WTC11 (cell line): ENCODE measurements at regions not wholly inside any gene's neighbourhood (a gene's known extent, or its start where the extent isn't known, plus 50 kb on each side); places are given as distances from the start of the nearest gene placed in this dataset.

Source experiments
- ATAC-seq: fragments of 200-7000 bp; cut with Tn5 transposase; 2 replicates; pipeline ENCODE4 v1.10.0; 2021; ENCODE audit warnings: mild to moderate bottlenecking, moderate library complexity
- CTCF ChIA-PET: fragments of 300-600 bp; sonication (Branson Sonifier 250); formaldehyde crosslinking; loops from one replicate; lab custom pipeline; 2021; ENCODE audit warnings: antibody characterized with exemption; lab: Charles Lee
- POLR2A ChIA-PET: fragments of 350-600 bp; sonication (Branson Sonifier 250); formaldehyde crosslinking; loops from one replicate; lab custom pipeline; 2021; ENCODE audit warnings: antibody characterized with exemption; lab: Charles Lee
- DNase-seq: peaks from one replicate; pipeline ENCODE4 v3.0.0; 2021; ENCODE audit warnings: low spot score
- H3K27ac Mint-ChIP-seq: 2 replicates; pipeline ENCODE4 v1.8.0; 2021; ENCODE audit warnings: mixed read lengths
- H3K27me3 Mint-ChIP-seq: 2 replicates; pipeline ENCODE4 v1.8.0; 2021; ENCODE audit warnings: low read depth, mild to moderate bottlenecking, moderate library complexity, mixed read lengths
- H3K36me3 Mint-ChIP-seq: 2 replicates; pipeline ENCODE4 v1.8.0; 2021; ENCODE audit warnings: mixed read lengths
- H3K4me1 Mint-ChIP-seq: 2 replicates; pipeline ENCODE4 v1.8.0; 2022; ENCODE audit warnings: mixed read lengths
- H3K4me3 Mint-ChIP-seq: 2 replicates; pipeline ENCODE4 v1.8.0; 2021; ENCODE audit warnings: mild to moderate bottlenecking, moderate library complexity, mixed read lengths
- H3K9me3 Mint-ChIP-seq: 2 replicates; pipeline ENCODE4 v1.8.0; 2021; ENCODE audit warnings: mixed read lengths
- AR ChIP-seq: fragments of 250-450 bp; sonication (Bioruptor Pico); IDR thresholded peaks from 2 replicates; pipeline ENCODE4 v1.9.0; 2021; ENCODE audit warnings: mild to moderate bottlenecking
- ATF3 ChIP-seq: sonication (generic); formaldehyde crosslinking; conservative IDR thresholded peaks from 2 replicates; pipeline ENCODE4 v1.8.1; 2022; ENCODE audit warnings: mild to moderate bottlenecking, missing genetic modification reagents
- CREM ChIP-seq: sonication (generic); formaldehyde crosslinking; IDR thresholded peaks from 2 replicates; pipeline ENCODE4 v1.8.1; 2022; ENCODE audit warnings: mild to moderate bottlenecking, missing genetic modification reagents, moderate library complexity
- E2F5 ChIP-seq: sonication (generic); formaldehyde crosslinking; IDR thresholded peaks from 2 replicates; pipeline ENCODE4 v1.8.1; 2022; ENCODE audit warnings: mild to moderate bottlenecking, moderate library complexity, missing genetic modification reagents
- IRF2 ChIP-seq: sonication (generic); formaldehyde crosslinking; IDR thresholded peaks from 2 replicates; pipeline ENCODE4 v1.8.0; 2022; ENCODE audit warnings: low read depth, missing genetic modification reagents, borderline replicate concordance
- MYBL2 ChIP-seq: sonication (generic); formaldehyde crosslinking; IDR thresholded peaks from 2 replicates; pipeline ENCODE4 v1.8.1; 2023; ENCODE audit warnings: mild to moderate bottlenecking, moderate library complexity, missing genetic modification reagents
- NFATC4 ChIP-seq: fragments of 250-450 bp; sonication (Bioruptor Pico); IDR thresholded peaks from 2 replicates; pipeline ENCODE4 v1.9.0; 2021; ENCODE audit warnings: mild to moderate bottlenecking
- NFE2L1 ChIP-seq: sonication (generic); formaldehyde crosslinking; IDR thresholded peaks from 2 replicates; pipeline ENCODE4 v1.8.1; 2023; ENCODE audit warnings: missing genetic modification reagents
- NFYB ChIP-seq: sonication (generic); formaldehyde crosslinking; conservative IDR thresholded peaks from 2 replicates; pipeline ENCODE4 v1.8.0; 2022; ENCODE audit warnings: low read depth, missing genetic modification reagents
- PRDM15 ChIP-seq: sonication (generic); formaldehyde crosslinking; IDR thresholded peaks from 2 replicates; pipeline ENCODE4 v1.8.0; 2022; ENCODE audit warnings: missing genetic modification reagents
- STAT6 ChIP-seq: sonication (generic); formaldehyde crosslinking; conservative IDR thresholded peaks from 2 replicates; pipeline ENCODE4 v1.8.1; 2023; ENCODE audit warnings: mild to moderate bottlenecking, low read depth, missing genetic modification reagents, moderate library complexity
- TEAD4 ChIP-seq: sonication (generic); formaldehyde crosslinking; IDR thresholded peaks from 2 replicates; pipeline ENCODE4 v1.8.0; 2022; ENCODE audit warnings: mild to moderate bottlenecking, missing genetic modification reagents
- ZBTB21 ChIP-seq: sonication (generic); formaldehyde crosslinking; IDR thresholded peaks from 2 replicates; pipeline ENCODE4 v1.8.1; 2023; ENCODE audit warnings: mild to moderate bottlenecking, missing genetic modification reagents, borderline replicate concordance
- ZBTB43 ChIP-seq: sonication (generic); formaldehyde crosslinking; IDR thresholded peaks from 2 replicates; pipeline ENCODE4 v1.8.1; 2023; ENCODE audit warnings: mild to moderate bottlenecking, missing genetic modification reagents
- ZNF219 ChIP-seq: sonication (generic); formaldehyde crosslinking; IDR thresholded peaks from 2 replicates; pipeline ENCODE4 v1.8.0; 2023; ENCODE audit warnings: missing genetic modification reagents, mild to moderate bottlenecking, borderline replicate concordance
- TF ChIP-seq, protein P1 (sequence below): fragments of 250-450 bp; sonication (Bioruptor Pico); IDR thresholded peaks from 2 replicates; pipeline ENCODE4 v1.9.0; 2021; ENCODE audit warnings: mild to moderate bottlenecking

- no peak for ATAC-seq
- peaks cover 4% of the 10 kb centered on the region for H3K27me3 Mint-ChIP-seq
- DNase-seq = no peak
- ChIA-PET POLR2A (no interaction called here), CTCF (no interaction called here)
- H3K9me3 Mint-ChIP-seq = peaks cover 39% of the 10 kb centered on the region
- H3K4me3 Mint-ChIP-seq = no peak overlapping the region
- peaks cover 40% of the 10 kb centered on the region for H3K36me3 Mint-ChIP-seq
- TF ChIP-seq, protein P1, sequence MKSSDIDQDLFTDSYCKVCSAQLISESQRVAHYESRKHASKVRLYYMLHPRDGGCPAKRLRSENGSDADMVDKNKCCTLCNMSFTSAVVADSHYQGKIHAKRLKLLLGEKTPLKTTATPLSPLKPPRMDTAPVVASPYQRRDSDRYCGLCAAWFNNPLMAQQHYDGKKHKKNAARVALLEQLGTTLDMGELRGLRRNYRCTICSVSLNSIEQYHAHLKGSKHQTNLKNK = no peak
- TF ChIP-seq NFE2L1 (CRISPR knock-in tag) (no peak), PRDM15 (CRISPR knock-in tag) (no peak), IRF2 (CRISPR knock-in tag) (no peak), NFATC4 (CRISPR knock-in tag) (no peak), ZNF219 (no peak), NFYB (no peak), ZBTB43 (CRISPR knock-in tag) (no peak), AR (no peak), ATF3 (CRISPR knock-in tag) (no peak), E2F5 (CRISPR knock-in tag) (no peak), MYBL2 (CRISPR knock-in tag) (no peak), STAT6 (no peak), CREM (no peak), ZBTB21 (CRISPR knock-in tag) (no peak), TEAD4 (CRISPR knock-in tag) (no peak)
- H3K4me1 Mint-ChIP-seq = peaks cover 60% of the 10 kb centered on the region
- no peak overlapping the region for H3K27ac Mint-ChIP-seq
Measured at GRCh38 chr1:171427852-171428471, 57.4 kb upstream of the PRRC2C start.
